Hepatocyte (in vitro differentiated cells): ENCODE measurements at regions not wholly inside any gene's neighbourhood (a gene's known extent, or its start where the extent isn't known, plus 50 kb on each side); places are given as distances from the start of the nearest gene placed in this dataset.

Source experiments
- CTCF ChIP-seq: fragments of 200-600 bp; sonication (generic); IDR thresholded peaks from 2 replicates; pipeline ENCODE4 v1.5.1; 2016; ENCODE audit warnings: antibody characterized with exemption, mild to moderate bottlenecking; ENCODE audit not compliant: poor library complexity
- EZH2 ChIP-seq: fragments of 200-600 bp; sonication (generic); IDR thresholded peaks from 2 replicates; pipeline ENCODE4 v1.6.1; 2016; ENCODE audit warnings: antibody characterized with exemption, mild to moderate bottlenecking, borderline replicate concordance
- EZH2phosphoT487 ChIP-seq: fragments of 200-600 bp; sonication (generic); IDR thresholded peaks from one replicate; pipeline ENCODE4 v1.6.1; 2018; ENCODE audit warnings: antibody characterized with exemption, mild to moderate bottlenecking, low read depth, moderate library complexity; ENCODE audit not compliant: unreplicated experiment, severe bottlenecking

- no peak for TF ChIP-seq CTCF
- TF ChIP-seq EZH2phosphoT487: no peak
- TF ChIP-seq EZH2: no peak
These were observed 774.8 kb upstream of the TENM3 start for GRCh38 chr4:181468451-181468850.
